SU-DHL-6 (cell line): ENCODE measurements at regions not wholly inside any gene's neighbourhood (a gene's known extent, or its start where the extent isn't known, plus 50 kb on each side); places are given as distances from the start of the nearest gene placed in this dataset.

Experiments
- H2AFZ ChIP-seq: fragments of 200-600 bp; sonication (generic); 2 replicates; pipeline ENCODE4 v1.6.1; 2014; ENCODE audit warnings: low read depth, mild to moderate bottlenecking, moderate library complexity, mixed read lengths, antibody characterized with exemption, low read length; ENCODE audit not compliant: severe bottlenecking
- H3F3A ChIP-seq: fragments of 200-600 bp; shearing (Covaris generic); 2 replicates; pipeline ENCODE4 v1.6.0; 2016; ENCODE audit warnings: antibody characterized with exemption, mild to moderate bottlenecking; ENCODE audit not compliant: insufficient read depth
- H3K27ac ChIP-seq: fragments of 200-600 bp; sonication (generic); 2 replicates; pipeline ENCODE4 v1.5.1; 2016; ENCODE audit warnings: low read depth, mild to moderate bottlenecking, low read length, moderate library complexity, mixed read lengths
- H3K27me3 ChIP-seq: fragments of 200-600 bp; sonication (generic), shearing (Covaris generic); 2 replicates; pipeline ENCODE4 v1.6.0; 2014; ENCODE audit warnings: mild to moderate bottlenecking, low read length
- H3K36me3 ChIP-seq: fragments of 200-600 bp; sonication (generic); 2 replicates; pipeline ENCODE4 v1.6.1; 2014; ENCODE audit warnings: mild to moderate bottlenecking, low read length, mixed read lengths
- H3K4me2 ChIP-seq: fragments of 300-600, 200-600 bp; shearing (Covaris generic), sonication (generic); 2 replicates; pipeline ENCODE4 v1.6.0; 2014; ENCODE audit warnings: low read length, low read depth, mild to moderate bottlenecking; ENCODE audit not compliant: poor library complexity, severe bottlenecking
- H3K4me3 ChIP-seq: fragments of 200-600 bp; sonication (generic); 2 replicates; pipeline ENCODE4 v1.5.1; 2014; ENCODE audit warnings: antibody characterized with exemption, low read length, mild to moderate bottlenecking, mixed read lengths; ENCODE audit not compliant: insufficient read depth, poor library complexity, severe bottlenecking
- H3K79me2 ChIP-seq: fragments of 200-600 bp; sonication (generic); 2 replicates; pipeline ENCODE4 v1.6.1; 2014; ENCODE audit warnings: mild to moderate bottlenecking, low read length, moderate library complexity; ENCODE audit not compliant: insufficient read depth
- H3K9ac ChIP-seq: fragments of 200-600 bp; sonication (generic); 2 replicates; pipeline ENCODE4 v1.7.0; 2014; ENCODE audit warnings: mild to moderate bottlenecking, low read length
- H3K9me2 ChIP-seq: fragments of 200-600 bp; sonication (generic); replicated peaks from 2 replicates; pipeline ENCODE4 v1.6.1; 2014; ENCODE audit warnings: low read length; ENCODE audit not compliant: insufficient read depth
- H3K9me3 ChIP-seq: fragments of 200-600 bp; sonication (generic); 2 replicates; pipeline ENCODE4 v1.6.1; 2014; ENCODE audit warnings: low read length, mixed read lengths; ENCODE audit not compliant: insufficient read depth
- H4K20me1 ChIP-seq: fragments of 200-600 bp; sonication (generic); 2 replicates; pipeline ENCODE4 v1.6.1; 2014; ENCODE audit warnings: low read depth, mild to moderate bottlenecking, antibody characterized with exemption, low read length, moderate library complexity, mixed read lengths
- EZH2phosphoT487 ChIP-seq: fragments of 200-600 bp; sonication (generic), shearing (Covaris generic); conservative IDR thresholded peaks from 2 replicates; pipeline ENCODE4 v1.6.1; 2018; ENCODE audit warnings: mild to moderate bottlenecking, antibody characterized with exemption, low read length, moderate library complexity, mixed read lengths
- TF ChIP-seq, protein P1 (sequence below): fragments of 200-600 bp; sonication (generic); IDR thresholded peaks from one replicate; pipeline ENCODE4 v1.5.1; 2017; ENCODE audit warnings: antibody characterized with exemption, mild to moderate bottlenecking, low read length, moderate library complexity; ENCODE audit not compliant: insufficient read depth, poor library complexity, severe bottlenecking

GRCh38 chr13:73667756-73668155 lies 466.4 kb downstream of the KLF12 start:
- H2AFZ ChIP-seq = no peak overlapping the region
- no peaks in the 10 kb centered on the region for H3K9me3 ChIP-seq
- no peak overlapping the region for H3K4me2 ChIP-seq
- H3K36me3 ChIP-seq = no peaks in the 10 kb centered on the region
- H3K4me3 ChIP-seq = no peak overlapping the region
- no peaks in the 10 kb centered on the region for H3F3A ChIP-seq
- TF ChIP-seq EZH2phosphoT487 = no peak
- TF ChIP-seq, protein P1, sequence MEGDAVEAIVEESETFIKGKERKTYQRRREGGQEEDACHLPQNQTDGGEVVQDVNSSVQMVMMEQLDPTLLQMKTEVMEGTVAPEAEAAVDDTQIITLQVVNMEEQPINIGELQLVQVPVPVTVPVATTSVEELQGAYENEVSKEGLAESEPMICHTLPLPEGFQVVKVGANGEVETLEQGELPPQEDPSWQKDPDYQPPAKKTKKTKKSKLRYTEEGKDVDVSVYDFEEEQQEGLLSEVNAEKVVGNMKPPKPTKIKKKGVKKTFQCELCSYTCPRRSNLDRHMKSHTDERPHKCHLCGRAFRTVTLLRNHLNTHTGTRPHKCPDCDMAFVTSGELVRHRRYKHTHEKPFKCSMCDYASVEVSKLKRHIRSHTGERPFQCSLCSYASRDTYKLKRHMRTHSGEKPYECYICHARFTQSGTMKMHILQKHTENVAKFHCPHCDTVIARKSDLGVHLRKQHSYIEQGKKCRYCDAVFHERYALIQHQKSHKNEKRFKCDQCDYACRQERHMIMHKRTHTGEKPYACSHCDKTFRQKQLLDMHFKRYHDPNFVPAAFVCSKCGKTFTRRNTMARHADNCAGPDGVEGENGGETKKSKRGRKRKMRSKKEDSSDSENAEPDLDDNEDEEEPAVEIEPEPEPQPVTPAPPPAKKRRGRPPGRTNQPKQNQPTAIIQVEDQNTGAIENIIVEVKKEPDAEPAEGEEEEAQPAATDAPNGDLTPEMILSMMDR = no peak
- H3K27ac ChIP-seq = no peak overlapping the region
- H3K9ac ChIP-seq = no peak overlapping the region
- H4K20me1 ChIP-seq = no peaks in the 10 kb centered on the region
- no peaks in the 10 kb centered on the region for H3K27me3 ChIP-seq
- H3K9me2 ChIP-seq = no peaks in the 10 kb centered on the region
- no peaks in the 10 kb centered on the region for H3K79me2 ChIP-seq

DNA sequence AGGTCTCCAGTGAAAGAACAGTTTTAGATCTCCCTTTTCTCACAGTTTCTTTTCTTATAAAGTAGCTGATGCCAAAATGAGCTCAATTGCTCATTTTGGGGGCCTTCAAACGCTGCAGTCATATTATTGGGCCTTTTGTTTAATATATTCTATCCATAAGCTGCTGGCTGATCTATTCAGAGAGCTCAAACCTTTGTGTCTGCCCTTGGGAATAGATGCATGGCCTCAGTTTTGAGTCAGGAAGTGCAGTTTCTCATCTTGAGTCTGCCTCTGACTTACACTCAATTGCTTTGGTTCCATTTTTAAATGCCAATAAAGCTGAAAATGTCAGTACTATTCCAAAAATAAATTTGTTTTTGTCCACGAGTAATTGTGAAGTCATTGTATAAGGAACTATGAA lies 468.9 kb downstream of the KLF12 start:
- no peak overlapping the region for H3K4me3 ChIP-seq
- no peaks in the 10 kb centered on the region for H3K9me2 ChIP-seq
- no peaks in the 10 kb centered on the region for H4K20me1 ChIP-seq
- no peak overlapping the region for H3K9ac ChIP-seq
- no peak overlapping the region for H2AFZ ChIP-seq
- H3K4me2 ChIP-seq = no peak overlapping the region
- no peaks in the 10 kb centered on the region for H3F3A ChIP-seq
- H3K27ac ChIP-seq = no peak overlapping the region
- no peaks in the 10 kb centered on the region for H3K79me2 ChIP-seq
- H3K36me3 ChIP-seq = no peaks in the 10 kb centered on the region
- H3K27me3 ChIP-seq = no peaks in the 10 kb centered on the region
- TF ChIP-seq, protein P1 = no peak
- TF ChIP-seq EZH2phosphoT487 = no peak
- no peaks in the 10 kb centered on the region for H3K9me3 ChIP-seq

- Histone ChIP-seq H3K4me2 (no peak overlapping the region), H3K9ac (no peak overlapping the region), H4K20me1 (no peaks in the 10 kb centered on the region), H3K4me3 (no peak overlapping the region), H3F3A (no peaks in the 10 kb centered on the region), H2AFZ (no peak overlapping the region), H3K27me3 (no peaks in the 10 kb centered on the region), H3K27ac (no peak overlapping the region), H3K36me3 (no peaks in the 10 kb centered on the region), H3K9me2 (no peaks in the 10 kb centered on the region), H3K9me3 (no peaks in the 10 kb centered on the region), H3K79me2 (no peaks in the 10 kb centered on the region)
- TF ChIP-seq, protein P1 = no peak
- TF ChIP-seq EZH2phosphoT487 = no peak
Measured at GRCh38 chr13:73664851-73665250, 469.4 kb downstream of the KLF12 start.
